ENCODE measurements at regions not wholly inside any gene's neighbourhood (a gene's known extent, or its start where the extent isn't known, plus 50 kb on each side); places are given as distances from the start of the nearest gene placed in this dataset.
"Not testable (repeated sequence)": the region's sequence is repeated elsewhere in the genome, so short reads cannot be mapped to it uniquely, and the experiment has no call there.

- no peak for DNase-seq
Measured at GRCh38 chr11:115637599-115638241, 133.5 kb upstream of the CADM1 start.

DNA sequence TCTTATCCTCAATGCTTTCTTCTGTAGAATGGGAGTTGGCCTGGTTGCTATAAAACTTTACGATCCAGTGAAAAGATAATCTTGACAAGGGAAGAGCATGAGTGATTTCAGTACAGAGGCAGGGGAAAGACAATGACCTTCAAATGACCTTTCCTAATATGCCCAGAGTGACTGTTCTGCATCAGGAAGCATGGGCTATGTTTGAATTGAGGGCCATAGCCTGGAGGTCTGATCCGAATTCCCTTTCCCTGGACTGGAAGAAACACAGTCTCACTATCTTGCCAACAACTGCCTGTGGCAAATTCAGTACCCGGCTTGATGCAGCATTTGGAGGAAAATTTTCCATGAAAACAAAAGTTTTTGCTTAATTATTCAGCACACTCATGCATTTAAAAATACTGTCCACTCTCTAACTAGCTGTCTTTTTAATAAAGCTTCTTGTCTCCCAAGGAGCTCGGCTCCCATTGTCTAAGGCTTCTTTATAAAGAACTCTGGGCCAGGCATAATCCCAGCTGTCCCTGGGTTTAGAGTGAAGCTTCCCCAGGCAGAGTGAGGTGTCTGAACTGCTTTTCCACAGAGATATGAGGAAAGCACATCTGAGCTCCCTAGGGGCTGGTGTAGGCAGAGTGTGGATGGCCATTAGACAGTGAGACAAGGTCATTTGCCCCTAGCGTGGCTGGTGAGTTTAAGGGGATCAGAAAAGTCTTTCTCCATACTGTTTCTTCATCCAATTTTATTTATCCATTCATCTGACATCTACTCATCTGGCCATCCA is 132.7 kb upstream of the CADM1 start:
- DNase-seq = no peak

- DNase-seq = not testable (repeated sequence)
Measured at GRCh38 chr11:115633977-115634376, 129.8 kb upstream of the CADM1 start.

- DNase-seq = no peak
Measured at GRCh38 chr11:115632061-115632460, 127.8 kb upstream of the CADM1 start.

- no peak for DNase-seq
Measured at GRCh38 chr11:115631609-115632008, 127.4 kb upstream of the CADM1 start.

DNA sequence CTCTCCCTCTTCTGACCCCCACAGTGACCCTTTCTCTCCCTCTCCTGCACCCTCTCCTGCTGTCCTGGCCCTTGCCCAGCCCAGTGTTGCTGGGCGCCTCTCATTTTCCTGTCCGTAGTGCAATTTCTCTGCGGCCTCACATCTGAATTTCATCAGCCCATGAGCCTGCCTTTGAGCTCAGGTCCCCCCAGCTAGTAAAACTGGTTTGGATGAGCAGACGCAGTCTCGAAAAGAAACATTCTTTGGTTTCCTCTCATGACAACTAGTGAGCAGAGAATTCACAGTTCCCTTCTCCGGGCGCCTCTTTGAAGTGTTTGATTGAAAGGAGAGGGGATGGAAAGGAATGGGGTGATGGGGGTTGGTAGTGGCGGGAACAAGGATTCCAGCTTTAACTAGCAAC is 126.0 kb upstream of the CADM1 start:
- no peak for DNase-seq

GRCh38 chr11:115629456-115630015 is 125.3 kb upstream of the CADM1 start:
- DNase-seq = no peak

DNA sequence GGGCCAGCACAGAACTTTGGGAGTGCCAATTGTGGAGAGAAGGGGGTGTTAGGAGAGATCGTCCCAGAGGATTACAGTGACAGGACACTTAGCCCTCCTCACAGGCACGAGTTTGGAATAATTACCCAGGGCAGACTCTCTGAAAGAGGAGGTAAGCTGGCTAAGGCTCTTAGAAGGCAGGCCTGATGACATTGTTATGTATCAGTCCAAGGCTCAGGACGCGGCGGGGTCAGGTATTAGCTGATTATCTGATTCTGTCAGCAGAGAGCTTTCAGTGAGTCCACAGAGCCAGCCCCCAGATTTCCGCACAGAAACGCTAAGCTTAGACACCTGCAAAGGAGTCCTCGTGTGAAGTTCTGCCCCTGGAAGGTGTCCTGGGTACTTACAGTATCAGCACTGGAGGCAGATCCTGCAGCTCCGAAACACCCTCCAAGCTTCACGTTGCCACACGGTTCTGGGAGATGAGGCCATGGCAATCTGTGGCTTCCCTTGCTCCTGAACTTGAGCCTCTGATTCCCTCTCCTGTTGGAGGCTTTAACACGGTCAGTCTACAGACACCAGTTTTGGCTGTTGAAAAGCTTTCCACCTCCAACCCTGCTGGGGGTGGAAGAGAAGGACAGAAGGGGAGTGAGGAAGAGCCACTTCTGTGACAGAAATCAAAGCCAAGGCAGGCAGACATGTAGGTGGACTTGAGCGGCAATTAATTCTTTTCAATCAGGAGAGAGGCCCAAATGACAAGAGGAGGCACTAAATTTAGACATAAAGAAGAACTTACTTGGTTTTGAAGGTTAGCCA is 123.6 kb upstream of the CADM1 start:
- DNase-seq = no peak

GRCh38 chr11:115627071-115627470 is 122.9 kb upstream of the CADM1 start:
- DNase-seq = no peak

DNA sequence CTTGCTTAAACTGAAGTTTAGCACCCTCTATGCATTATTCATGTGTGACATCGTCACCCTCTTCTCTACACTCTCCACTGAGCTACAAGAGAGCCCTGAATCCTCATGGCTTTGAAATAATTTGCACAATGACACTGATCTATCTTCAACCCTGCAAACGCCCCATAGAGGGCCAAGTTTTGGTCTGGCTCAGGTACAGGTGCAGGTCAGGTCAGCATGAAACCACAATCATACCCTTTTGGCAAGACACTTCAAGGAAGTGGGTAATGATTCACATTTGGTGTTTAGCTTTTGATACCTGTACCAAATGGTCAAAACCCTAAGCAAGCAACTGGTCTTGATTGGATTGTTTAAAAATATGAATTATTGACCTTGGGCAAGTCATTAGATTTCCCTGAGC is 122.2 kb upstream of the CADM1 start:
- no peak for DNase-seq

GRCh38 chr11:115625502-115625901 is 121.3 kb upstream of the CADM1 start:
- DNase-seq = no peak

- DNase-seq = no peak
Measured at GRCh38 chr11:115624065-115624464, 119.8 kb upstream of the CADM1 start.

DNA sequence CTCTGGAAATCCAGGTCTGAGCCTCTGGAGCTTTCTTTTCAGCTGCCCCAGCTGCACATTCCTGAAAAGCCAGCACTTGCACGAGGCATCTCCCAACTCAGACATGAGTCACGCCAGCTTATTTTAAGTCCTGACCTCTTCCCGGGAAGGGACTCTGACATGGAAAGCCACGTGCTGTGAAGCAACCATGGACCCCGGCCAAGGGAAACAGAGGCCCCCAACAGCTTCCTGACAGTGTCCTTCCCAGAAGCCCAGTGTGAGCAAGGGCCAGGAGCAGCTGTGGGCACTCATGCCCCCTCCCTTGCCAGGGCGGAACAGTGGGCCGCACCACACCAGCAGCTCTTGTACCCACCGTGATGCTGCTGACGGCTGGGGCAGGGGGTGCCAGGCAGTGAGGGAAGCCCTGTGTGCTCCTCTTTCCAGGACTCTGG is 118.8 kb upstream of the CADM1 start:
- DNase-seq = peak; percentile 79

DNA sequence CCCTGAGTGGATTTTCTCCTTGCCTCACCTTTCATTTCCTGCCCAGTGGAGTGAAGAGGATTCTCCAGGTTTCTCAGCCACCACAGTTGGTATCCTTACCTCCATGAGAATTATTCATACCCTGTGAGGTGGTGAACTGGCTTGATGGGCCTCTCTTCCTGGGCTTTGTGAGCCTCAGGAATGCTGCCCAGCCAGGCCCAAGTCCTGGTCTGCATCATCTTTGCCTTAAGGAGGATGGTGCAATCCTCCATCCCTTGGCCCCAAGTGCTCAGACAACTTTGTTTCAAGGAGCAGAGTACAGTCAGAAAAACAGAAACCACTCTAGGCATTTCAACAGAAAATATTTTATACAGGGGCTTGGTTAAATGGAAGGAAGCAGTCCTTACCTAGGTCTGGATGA is 114.2 kb upstream of the CADM1 start:
- no peak for DNase-seq

DNA sequence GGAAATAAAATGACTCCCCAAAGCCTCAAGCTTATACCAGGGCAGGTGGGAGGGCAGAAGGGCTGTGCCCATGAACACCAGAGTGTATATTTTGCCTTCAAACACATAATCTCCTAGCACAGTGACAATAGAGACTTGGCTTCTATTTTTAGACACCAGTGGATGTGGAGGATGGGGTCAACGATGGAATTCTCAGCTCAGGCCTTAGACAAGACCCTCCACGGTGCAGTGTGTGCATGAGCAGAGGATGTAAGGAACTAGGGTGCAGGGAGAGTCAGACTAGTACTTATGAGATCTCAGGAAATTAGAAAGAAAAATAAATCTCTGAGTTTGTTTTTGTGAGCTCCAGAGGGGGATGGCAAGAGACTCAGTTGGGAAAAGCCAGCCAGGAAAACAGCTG is 113.6 kb upstream of the CADM1 start:
- no peak for DNase-seq

- DNase-seq = no peak
Measured at GRCh38 chr11:115616971-115617370, 112.8 kb upstream of the CADM1 start.

- peak; percentile 39 for DNase-seq
Measured at GRCh38 chr11:115613986-115614632, 109.9 kb upstream of the CADM1 start.

GRCh38 chr11:115613004-115613403 is 108.8 kb upstream of the CADM1 start:
- no peak for DNase-seq

GRCh38 chr11:115612046-115612730 is 108.0 kb upstream of the CADM1 start:
- no peak for DNase-seq

DNA sequence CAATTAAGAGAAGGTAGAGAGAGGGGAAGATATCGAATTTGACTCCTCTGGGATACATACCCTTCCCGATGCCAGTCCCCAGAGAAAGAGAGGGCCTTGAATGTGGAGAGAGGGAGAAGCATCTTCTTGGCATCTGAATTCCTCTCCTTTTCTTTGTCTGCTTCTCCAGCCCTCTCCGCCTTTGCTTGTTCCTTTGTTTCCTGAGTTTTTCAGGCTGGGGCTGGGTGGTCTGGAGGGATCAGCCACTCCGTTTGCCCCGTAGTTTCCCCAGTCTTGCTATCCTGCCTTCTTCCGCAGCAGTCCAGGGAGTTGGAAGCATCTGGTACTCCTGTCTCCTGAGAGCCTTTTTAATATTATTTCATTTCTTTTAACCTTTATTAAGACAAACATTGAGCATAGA is 107.1 kb upstream of the CADM1 start:
- DNase-seq = no peak

GRCh38 chr11:115610908-115611307 is 106.7 kb upstream of the CADM1 start:
- no peak for DNase-seq

DNA sequence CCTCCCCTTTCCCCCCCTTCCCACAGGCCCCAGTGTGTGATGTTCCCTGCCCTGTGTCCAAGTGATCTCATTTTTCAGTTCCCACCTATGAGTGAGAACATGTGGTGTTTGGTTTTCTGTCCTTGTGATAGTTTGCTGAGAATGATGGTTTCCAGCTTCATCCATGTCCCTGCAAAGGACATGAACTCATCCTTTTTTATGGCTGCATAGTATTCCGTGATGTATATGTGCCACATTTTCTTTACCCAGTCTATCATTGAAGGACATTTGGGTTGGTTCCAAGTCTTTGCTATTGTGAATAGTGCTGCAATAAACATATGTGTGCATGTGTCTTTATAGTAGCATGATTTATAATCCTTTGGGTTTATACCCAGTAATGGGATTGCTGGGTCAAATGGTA is 106.0 kb upstream of the CADM1 start:
- DNase-seq = not testable (repeated sequence)
